ENCODE measurements at regions not wholly inside any gene's neighbourhood (a gene's known extent, or its start where the extent isn't known, plus 50 kb on each side); places are given as distances from the start of the nearest gene placed in this dataset.
"Not testable (repeated sequence)": the region's sequence is repeated elsewhere in the genome, so short reads cannot be mapped to it uniquely, and the experiment has no call there.

DNA sequence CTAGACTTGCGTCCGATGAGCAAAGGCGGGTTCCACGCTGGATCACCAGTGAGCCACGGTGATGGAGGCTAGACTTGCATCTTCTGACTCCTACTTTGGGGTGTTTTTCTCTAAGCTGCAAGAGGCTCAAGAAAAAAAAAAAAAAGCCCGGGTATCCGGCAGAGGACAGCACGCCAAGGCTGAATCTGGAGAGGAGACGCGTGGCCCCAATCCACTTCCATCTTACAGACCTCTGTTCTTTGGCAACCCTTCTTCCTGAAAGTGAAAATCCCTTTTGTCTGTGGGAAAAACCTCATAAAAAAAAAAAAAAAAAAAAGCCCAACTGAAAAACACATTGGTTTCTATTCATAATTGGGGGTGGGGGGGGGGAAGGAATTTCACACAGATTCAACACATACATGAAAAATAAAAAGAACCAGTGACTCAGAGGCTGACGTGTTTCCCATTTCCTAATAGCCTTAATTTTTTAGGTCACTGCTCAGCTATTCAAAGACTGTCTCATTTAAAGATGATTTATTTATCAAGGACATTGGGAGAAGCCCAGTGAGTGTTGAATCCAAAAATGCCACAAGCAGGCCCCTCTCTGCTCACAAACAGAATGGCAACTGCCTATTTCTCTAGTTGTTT, 258.3 kb downstream of the FOXL1 start:
- H3K4me1 ChIP-seq: no peaks in the 10 kb centered on the region
- DNase-seq (ENCODE audit: low spot score in 2 of 2): no peak
- H3K4me3 ChIP-seq: no peak overlapping the region
- no peaks in the 10 kb centered on the region for H3K27me3 ChIP-seq (ENCODE audit: low read depth)
- H3K9me3 ChIP-seq: no peaks in the 10 kb centered on the region
- H3K36me3 ChIP-seq (replicated peaks): no peaks in the 10 kb centered on the region
- in situ Hi-C loops (cut with MboI; ENCODE audit: low sequenced_read_pairs): no loop called here

DNA sequence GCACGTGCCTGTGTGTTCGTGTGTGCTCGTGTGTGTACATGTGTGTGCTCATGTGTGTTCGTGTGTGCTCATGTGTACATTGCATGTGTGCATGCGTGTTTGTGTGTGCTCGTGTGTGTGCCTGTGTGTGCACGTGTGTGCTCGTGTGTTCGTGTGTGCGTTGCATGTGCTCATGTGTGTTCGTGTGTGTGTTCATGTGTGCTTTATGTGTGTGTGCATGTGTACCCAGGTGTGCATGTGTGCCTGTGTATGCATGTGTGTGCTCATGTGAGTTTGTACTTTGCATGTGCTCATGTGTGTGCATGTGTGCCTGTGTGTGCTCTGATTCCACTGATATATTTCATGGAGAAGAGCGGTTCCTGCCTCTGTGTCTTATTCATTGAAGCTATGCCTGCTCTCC, 265.5 kb downstream of the FOXL1 start:
- no peaks in the 10 kb centered on the region for H3K4me1 ChIP-seq
- in situ Hi-C loops (cut with MboI; ENCODE audit: low sequenced_read_pairs): no loop called here
- no peak for DNase-seq (ENCODE audit: low spot score in 2 of 2)
- H3K9me3 ChIP-seq: no peaks in the 10 kb centered on the region
- no peak overlapping the region for H3K4me3 ChIP-seq
- H3K36me3 ChIP-seq (replicated peaks): no peaks in the 10 kb centered on the region
- no peaks in the 10 kb centered on the region for H3K27me3 ChIP-seq (ENCODE audit: low read depth)

DNA sequence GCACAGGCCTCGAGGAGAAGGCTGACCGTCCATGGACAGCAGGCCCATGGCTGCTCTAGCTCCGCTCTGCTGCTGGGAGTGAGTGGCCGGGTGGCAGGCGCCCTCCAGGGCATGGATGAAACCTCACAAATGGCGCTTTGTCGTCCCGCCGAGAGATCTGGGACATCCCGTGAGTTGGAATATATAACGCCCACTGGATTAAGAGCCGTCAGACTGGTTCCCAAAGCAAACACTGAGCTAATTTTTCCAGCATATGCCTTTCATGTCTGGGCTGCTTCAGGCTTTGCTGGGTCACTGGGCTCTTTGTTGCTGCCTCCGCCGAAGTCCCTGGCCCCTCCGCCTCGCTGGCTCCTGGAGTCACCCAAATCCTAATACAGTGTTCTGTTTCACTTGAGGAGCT, 266.3 kb downstream of the FOXL1 start:
- in situ Hi-C loops (cut with MboI; ENCODE audit: low sequenced_read_pairs): no loop called here
- no peak for DNase-seq (ENCODE audit: low spot score in 2 of 2)

DNA sequence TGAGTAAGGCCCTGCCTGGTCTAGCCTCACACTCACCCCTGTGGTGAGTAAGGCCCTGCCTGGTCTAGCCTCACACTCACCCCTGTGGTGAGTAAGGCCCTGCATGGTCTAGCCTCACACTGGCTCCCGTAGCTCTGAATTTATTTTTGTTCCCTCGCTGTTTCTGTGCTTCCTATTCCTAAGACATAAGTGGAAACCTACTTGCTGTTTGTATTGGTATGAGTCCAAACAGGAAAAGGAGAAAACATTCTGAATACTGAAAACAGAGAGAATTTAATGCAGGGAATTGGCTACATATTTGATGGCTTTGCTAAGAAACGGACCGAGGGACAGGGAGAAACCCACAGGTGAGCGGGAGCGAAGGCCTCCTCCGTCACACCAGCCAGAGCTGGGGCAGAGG, 267.8 kb downstream of the FOXL1 start:
- H3K9me3 ChIP-seq: no peaks in the 10 kb centered on the region
- in situ Hi-C loops (cut with MboI; ENCODE audit: low sequenced_read_pairs): no loop called here
- no peaks in the 10 kb centered on the region for H3K36me3 ChIP-seq (replicated peaks)
- no peaks in the 10 kb centered on the region for H3K27me3 ChIP-seq (ENCODE audit: low read depth)
- H3K4me1 ChIP-seq: no peaks in the 10 kb centered on the region
- DNase-seq (ENCODE audit: low spot score in 2 of 2): no peak
- no peak overlapping the region for H3K4me3 ChIP-seq

More for the DNA sequence above, 266.3 kb downstream of the FOXL1 start:
- Histone ChIP-seq H3K36me3 (replicated peaks) (no peaks in the 10 kb centered on the region), H3K4me1 (no peaks in the 10 kb centered on the region), H3K27me3 (ENCODE audit: low read depth) (no peaks in the 10 kb centered on the region), H3K9me3 (no peaks in the 10 kb centered on the region), H3K4me3 (no peak overlapping the region)

DNA sequence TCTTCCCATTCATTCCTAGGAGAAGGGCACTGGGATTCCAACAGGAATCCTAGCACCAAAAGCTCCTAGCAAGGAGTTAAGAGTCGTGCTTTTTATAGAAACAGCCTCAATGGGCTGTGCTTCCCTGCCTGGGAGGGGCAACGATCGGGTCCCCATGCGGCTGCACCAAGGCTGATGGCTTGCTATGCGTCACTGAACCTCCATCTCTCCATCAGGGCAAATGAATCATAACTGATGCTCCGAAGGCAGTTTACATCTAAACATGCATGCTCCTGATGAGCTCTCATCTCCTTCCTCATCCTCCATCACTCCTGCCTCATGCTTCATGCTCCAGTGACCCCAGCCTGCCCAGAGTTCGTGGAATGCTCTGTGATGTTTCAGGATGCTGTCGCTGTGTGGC, 270.5 kb downstream of the FOXL1 start:
- H3K4me3 ChIP-seq: no peak overlapping the region
- no peaks in the 10 kb centered on the region for H3K36me3 ChIP-seq (replicated peaks)
- no peak for DNase-seq (ENCODE audit: low spot score in 2 of 2)
- in situ Hi-C loops (cut with MboI; ENCODE audit: low sequenced_read_pairs): no loop called here
- no peaks in the 10 kb centered on the region for H3K4me1 ChIP-seq
- no peaks in the 10 kb centered on the region for H3K9me3 ChIP-seq
- no peaks in the 10 kb centered on the region for H3K27me3 ChIP-seq (ENCODE audit: low read depth)

DNA sequence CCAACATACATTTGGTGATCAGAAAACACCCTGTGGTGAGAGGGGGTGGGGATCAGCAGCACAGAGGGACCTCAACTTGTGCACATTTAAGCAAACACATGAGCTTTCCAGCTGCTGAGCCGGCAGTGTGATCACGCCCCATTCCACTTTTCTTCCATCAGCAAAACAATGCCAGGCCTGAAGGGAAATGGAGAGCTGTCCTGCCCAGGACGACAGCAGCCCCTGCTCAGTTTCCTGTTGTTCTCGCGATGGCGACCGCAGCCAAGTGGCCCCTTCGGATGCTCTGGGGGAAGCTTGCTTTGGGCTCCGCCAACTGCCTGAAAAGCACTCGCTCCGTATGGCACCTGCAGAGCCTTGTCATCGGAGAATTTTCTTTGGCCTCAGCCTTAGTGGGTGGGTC, 272.3 kb downstream of the FOXL1 start:
- H3K9me3 ChIP-seq: no peaks in the 10 kb centered on the region
- no peak for DNase-seq (ENCODE audit: low spot score in 2 of 2)
- H3K4me3 ChIP-seq: no peak overlapping the region
- H3K27me3 ChIP-seq (ENCODE audit: low read depth): no peaks in the 10 kb centered on the region
- H3K4me1 ChIP-seq: no peaks in the 10 kb centered on the region
- H3K36me3 ChIP-seq (replicated peaks): no peaks in the 10 kb centered on the region
- in situ Hi-C loops (cut with MboI; ENCODE audit: low sequenced_read_pairs): no loop called here

DNA sequence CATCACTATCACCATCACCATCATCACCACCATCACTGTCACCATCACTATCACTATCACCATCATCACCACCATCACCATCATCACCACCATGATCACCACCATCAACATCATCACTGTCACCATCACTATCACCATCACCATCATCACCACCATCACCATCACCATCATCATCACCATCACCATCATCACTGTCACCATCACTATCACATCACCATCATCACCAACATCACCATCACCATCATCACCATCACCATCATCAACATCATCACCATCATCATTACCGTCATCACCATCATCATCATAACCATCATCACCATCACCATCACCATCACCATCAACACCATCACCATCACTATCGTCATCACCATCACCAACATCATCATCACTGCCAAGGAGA, 273.8 kb downstream of the FOXL1 start:
- no peak overlapping the region for H3K4me3 ChIP-seq
- in situ Hi-C loops (cut with MboI; ENCODE audit: low sequenced_read_pairs): no loop called here
- H3K36me3 ChIP-seq (replicated peaks): no peaks in the 10 kb centered on the region
- DNase-seq (ENCODE audit: low spot score in 2 of 2): no peak
- no peaks in the 10 kb centered on the region for H3K27me3 ChIP-seq (ENCODE audit: low read depth)
- H3K4me1 ChIP-seq: no peaks in the 10 kb centered on the region
- H3K9me3 ChIP-seq: no peaks in the 10 kb centered on the region

DNA sequence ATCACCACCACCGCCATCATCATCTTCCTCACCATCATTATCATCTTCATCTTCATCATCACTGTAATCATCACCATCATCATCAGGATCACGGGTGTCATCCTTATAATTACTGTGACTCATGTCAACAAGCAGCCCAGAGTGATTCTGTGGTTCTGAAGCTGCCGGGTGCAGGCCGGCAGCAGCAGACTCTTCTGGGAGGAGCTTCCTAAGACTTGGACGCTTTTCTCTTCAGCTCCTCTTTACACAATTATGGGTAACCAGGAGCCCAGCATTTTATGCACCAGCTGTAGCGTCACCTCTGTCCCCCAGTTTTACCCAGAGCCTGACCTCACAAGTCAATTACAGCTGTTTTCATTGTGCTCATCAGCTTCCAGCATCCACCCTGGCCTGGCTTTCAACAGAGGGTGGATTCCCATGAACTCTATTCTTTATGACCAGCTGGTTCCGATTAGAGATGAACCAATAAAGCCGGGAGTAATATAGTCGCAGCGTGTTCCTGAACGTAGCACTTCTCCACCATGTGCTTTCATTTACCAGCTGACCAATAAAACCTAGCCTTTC, 275.8 kb downstream of the FOXL1 start:
- Histone ChIP-seq H3K36me3 (replicated peaks) (no peaks in the 10 kb centered on the region), H3K4me3 (no peak overlapping the region), H3K4me1 (no peaks in the 10 kb centered on the region), H3K27me3 (ENCODE audit: low read depth) (no peaks in the 10 kb centered on the region), H3K9me3 (no peaks in the 10 kb centered on the region)
- DNase-seq (ENCODE audit: low spot score in 2 of 2): no peak
- in situ Hi-C loops (cut with MboI; ENCODE audit: low sequenced_read_pairs): no loop called here

DNA sequence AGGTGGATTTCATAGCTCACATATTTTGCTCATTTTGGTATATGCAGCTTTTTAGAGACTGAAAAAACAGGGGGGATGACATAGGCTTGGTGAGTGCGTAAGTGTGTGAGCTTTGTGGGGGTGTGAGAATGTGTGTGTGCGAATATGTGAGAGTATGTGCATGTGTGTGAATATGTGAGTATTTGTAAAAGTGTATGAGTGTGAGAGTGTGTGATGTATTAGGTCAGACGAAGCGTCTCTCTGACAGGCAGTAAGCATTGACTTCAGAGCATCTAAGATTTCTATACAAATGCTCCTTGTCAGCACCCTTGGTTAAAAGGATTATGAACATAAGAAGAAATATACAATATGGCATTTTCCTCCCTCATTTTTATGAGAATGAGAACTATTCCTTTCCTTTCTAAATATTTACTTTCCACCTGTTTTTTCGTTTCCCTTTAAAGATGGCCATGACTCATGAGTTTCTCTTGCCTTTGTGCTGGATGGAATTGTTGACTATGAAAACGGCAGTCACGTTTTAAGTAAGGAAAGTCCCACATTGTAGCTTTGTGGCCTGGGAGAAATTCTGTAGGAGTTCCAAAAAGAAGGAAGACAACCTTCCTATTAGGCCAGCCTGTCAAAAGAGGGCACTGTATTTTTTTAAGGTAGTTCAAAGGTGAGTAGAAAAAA, 276.4 kb downstream of the FOXL1 start:
- no peaks in the 10 kb centered on the region for H3K36me3 ChIP-seq (replicated peaks)
- H3K27me3 ChIP-seq (ENCODE audit: low read depth): no peaks in the 10 kb centered on the region
- H3K9me3 ChIP-seq: no peaks in the 10 kb centered on the region
- no peak overlapping the region for H3K4me3 ChIP-seq
- H3K4me1 ChIP-seq: no peaks in the 10 kb centered on the region
- in situ Hi-C loops (cut with MboI; ENCODE audit: low sequenced_read_pairs): no loop called here
- DNase-seq (ENCODE audit: low spot score in 2 of 2): no peak

DNA sequence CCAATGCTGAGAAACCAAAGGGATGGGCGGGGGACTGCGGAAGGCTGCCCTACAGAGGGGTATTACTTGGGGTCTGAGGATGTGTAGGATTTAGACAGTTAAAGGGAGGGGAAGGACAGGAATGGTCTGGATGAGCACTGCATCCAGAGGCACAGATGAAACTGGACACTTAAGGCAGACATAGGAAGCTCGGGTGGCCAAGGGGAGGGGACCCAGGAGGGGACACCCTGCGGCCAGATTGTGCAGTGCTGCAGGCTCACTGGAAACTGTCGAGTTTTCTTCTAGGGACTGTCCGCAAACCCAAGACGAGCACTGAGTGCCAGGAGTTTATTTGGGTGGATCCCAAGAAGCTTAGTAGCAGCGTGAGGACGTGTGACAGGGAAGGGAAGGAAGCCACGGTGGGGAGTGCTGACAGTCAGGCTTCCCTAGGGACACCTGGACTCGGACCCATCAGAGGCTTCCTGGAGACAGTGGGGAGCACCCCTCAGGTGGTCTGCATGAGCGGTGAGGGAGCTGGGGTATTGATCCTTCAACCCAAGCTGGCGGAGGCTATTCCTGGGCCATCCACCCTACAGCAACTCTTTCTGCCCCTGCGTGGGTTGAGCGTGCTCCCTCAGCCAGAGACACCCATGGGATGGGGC, 278.7 kb downstream of the FOXL1 start:
- Histone ChIP-seq H3K4me3 (no peak overlapping the region), H3K36me3 (replicated peaks) (no peaks in the 10 kb centered on the region), H3K9me3 (no peaks in the 10 kb centered on the region), H3K4me1 (no peaks in the 10 kb centered on the region), H3K27me3 (ENCODE audit: low read depth) (no peaks in the 10 kb centered on the region)
- in situ Hi-C loops (cut with MboI; ENCODE audit: low sequenced_read_pairs): no loop called here
- DNase-seq (ENCODE audit: low spot score in 2 of 2): no peak

DNA sequence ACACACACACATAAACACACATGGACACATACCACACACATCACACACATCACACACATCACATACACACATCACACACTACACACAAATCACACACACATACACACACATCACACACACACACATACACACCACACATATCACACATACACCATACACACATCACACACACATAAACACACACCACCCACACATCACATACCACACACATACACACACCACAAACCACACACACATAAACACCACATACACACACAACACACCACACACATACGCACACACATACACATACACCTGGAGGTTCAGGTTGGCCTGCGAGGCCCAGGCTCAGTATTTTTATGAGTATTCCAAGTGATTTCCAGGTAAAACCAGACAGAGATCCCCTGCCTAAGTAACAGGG, 279.5 kb downstream of the FOXL1 start:
- in situ Hi-C loops (cut with MboI; ENCODE audit: low sequenced_read_pairs): no loop called here
- H3K4me3 ChIP-seq: no peak overlapping the region
- DNase-seq (ENCODE audit: low spot score in 2 of 2): no peak
- no peaks in the 10 kb centered on the region for H3K36me3 ChIP-seq (replicated peaks)
- H3K9me3 ChIP-seq: no peaks in the 10 kb centered on the region
- no peaks in the 10 kb centered on the region for H3K27me3 ChIP-seq (ENCODE audit: low read depth)
- H3K4me1 ChIP-seq: no peaks in the 10 kb centered on the region

DNA sequence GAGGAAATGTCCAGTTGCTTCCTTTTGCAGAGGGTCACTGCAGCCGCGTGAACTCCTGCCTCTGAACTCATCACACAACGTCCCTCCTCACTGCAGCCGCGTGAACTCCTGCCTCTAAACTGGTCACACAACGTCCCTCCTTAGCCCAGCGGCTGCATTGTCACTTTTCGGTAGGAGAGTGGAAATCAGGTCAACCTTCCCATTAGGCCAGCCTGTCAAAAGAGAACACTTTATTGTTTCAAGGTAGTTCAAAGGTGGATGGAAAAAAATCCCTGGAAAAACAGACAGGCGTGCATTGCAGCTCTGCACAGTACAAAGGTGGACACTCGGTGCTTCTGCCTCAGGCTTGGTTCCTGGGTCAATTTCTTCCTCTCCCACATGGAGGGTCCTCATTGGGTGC, 280.2 kb downstream of the FOXL1 start:
- Histone ChIP-seq H3K4me1 (no peaks in the 10 kb centered on the region), H3K36me3 (replicated peaks) (no peaks in the 10 kb centered on the region), H3K4me3 (no peak overlapping the region), H3K9me3 (no peaks in the 10 kb centered on the region), H3K27me3 (ENCODE audit: low read depth) (no peaks in the 10 kb centered on the region)
- DNase-seq (ENCODE audit: low spot score in 2 of 2): no peak
- in situ Hi-C loops (cut with MboI; ENCODE audit: low sequenced_read_pairs): no loop called here

DNA sequence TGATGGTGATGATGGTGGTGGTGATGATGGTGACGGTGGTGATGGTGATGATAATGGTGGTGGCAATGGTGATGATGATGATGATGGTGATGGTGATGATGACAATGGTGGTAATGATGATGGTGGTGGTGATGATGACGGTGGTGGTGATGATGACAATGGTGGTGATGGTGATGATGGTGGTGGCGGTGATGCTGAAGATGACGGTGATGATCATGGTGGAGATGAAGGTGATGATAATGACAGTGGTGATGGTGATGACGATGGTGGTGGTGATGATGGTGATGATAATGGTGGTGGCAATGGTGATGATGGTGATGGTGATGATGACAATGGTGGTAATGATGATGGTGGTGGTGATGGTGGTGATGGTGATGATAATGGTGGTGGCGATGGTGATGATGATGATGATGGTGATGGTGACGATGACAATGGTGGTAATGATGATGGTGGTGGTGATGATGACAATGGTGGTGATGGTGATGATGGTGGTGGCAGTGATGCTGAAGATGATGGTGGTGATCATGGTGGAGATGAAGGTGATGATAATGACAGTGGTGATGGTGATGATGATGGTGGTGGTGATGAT, 283.0 kb downstream of the FOXL1 start:
- in situ Hi-C loops (cut with MboI; ENCODE audit: low sequenced_read_pairs); H3K9me3 ChIP-seq; H3K27me3 ChIP-seq (ENCODE audit: low read depth); DNase-seq (ENCODE audit: low spot score in 2 of 2); H3K36me3 ChIP-seq (replicated peaks); H3K4me3 ChIP-seq; H3K4me1 ChIP-seq: not testable (repeated sequence)
